ENCODE measurements at regions not wholly inside any gene's neighbourhood (a gene's known extent, or its start where the extent isn't known, plus 50 kb on each side); places are given as distances from the start of the nearest gene placed in this dataset.

- intact Hi-C loops (cut with DNase I), result no loop called here
- ATAC-seq, result no peak
Measured at GRCh38 chr14:76933515-76933914, 95.0 kb downstream of the IRF2BPL start.

GRCh38 chr14:76931631-76932402 is 96.7 kb downstream of the IRF2BPL start:
- no peak for TF ChIP-seq POLR2A (IDR thresholded peaks at IDR 0.05)
- no peak for TF ChIP-seq CTCF (IDR thresholded peaks at IDR 0.05)
- no peak for DNase-seq
- Histone ChIP-seq H3K4me3 (no peak overlapping the region), H3K9me3 (no peaks in the 10 kb centered on the region), H3K27ac (no peak overlapping the region), H3K36me3 (no peaks in the 10 kb centered on the region), H3K27me3 (no peaks in the 10 kb centered on the region), H3K4me1 (peaks cover 0 to 42% (median 20%) of the 10 kb centered on the region in 12 donors)
- intact Hi-C loops (cut with DNase I), result loop anchor here in 1 of 10 donors (1.0 kb wide), 1 partner anchor 7 kb away; no protein-coding TSS in a partner anchor
- no peak for ATAC-seq
- 83 to 87% (median 86%) methylated on average over 9 of the region's 9 CpGs for WGBS, 4 donors

More at GRCh38 chr14:76933515-76933914, 95.0 kb downstream of the IRF2BPL start:
- Histone ChIP-seq H3K9me3 (no peaks in the 10 kb centered on the region), H3K4me1 (peaks cover 2 to 42% (median 20%) of the 10 kb centered on the region in 12 donors), H3K27ac (no peak overlapping the region), H3K36me3 (no peaks in the 10 kb centered on the region), H3K4me3 (no peak overlapping the region), H3K27me3 (no peaks in the 10 kb centered on the region)
- DNase-seq, result no peak
- 84 to 93% (median 88%) methylated on average over 5 of the region's 5 CpGs for WGBS, 4 donors
- TF ChIP-seq CTCF (IDR thresholded peaks at IDR 0.05) (no peak), POLR2A (IDR thresholded peaks at IDR 0.05) (no peak)

GRCh38 chr14:76930549-76930948 is 98.0 kb downstream of the IRF2BPL start:
- ATAC-seq (no peak), DNase-seq (no peak)
- TF ChIP-seq POLR2A (IDR thresholded peaks at IDR 0.05), result no peak
- TF ChIP-seq CTCF (IDR thresholded peaks at IDR 0.05), result no peak
- intact Hi-C loops (cut with DNase I), result no loop called here
- peak overlapping the region in 1 of 12 donors; percentile 56 for H3K27ac ChIP-seq
- H3K9me3 ChIP-seq, result no peaks in the 10 kb centered on the region
- WGBS, 4 donors, result 85 to 97% (median 95%) methylated on average over 9 of the region's 9 CpGs
- H3K36me3 ChIP-seq, result no peaks in the 10 kb centered on the region
- no peak overlapping the region for H3K4me3 ChIP-seq
- no peaks in the 10 kb centered on the region for H3K27me3 ChIP-seq
- H3K4me1 ChIP-seq, result peaks cover 0 to 49% (median 23%) of the 10 kb centered on the region in 12 donors

- no peaks in the 10 kb centered on the region for H3K27me3 ChIP-seq
- H3K9me3 ChIP-seq, result no peaks in the 10 kb centered on the region
- WGBS, 4 donors, result 60 to 69% (median 66%) methylated on average over 8 of the region's 8 CpGs
- peaks cover 0 to 49% (median 25%) of the 10 kb centered on the region in 12 donors for H3K4me1 ChIP-seq
- no peak for TF ChIP-seq POLR2A (IDR thresholded peaks at IDR 0.05)
- no peak for TF ChIP-seq CTCF (IDR thresholded peaks at IDR 0.05)
- no peak overlapping the region for H3K4me3 ChIP-seq
- peak in 2 of 5 donors; percentile 41 to 58 for DNase-seq
- H3K27ac ChIP-seq, result peak overlapping the region in 1 of 12 donors; percentile 56
- intact Hi-C loops (cut with DNase I), result no loop called here
- peak in 3 of 4 donors; percentile 13 to 67 (median 51) for ATAC-seq
- H3K36me3 ChIP-seq, result no peaks in the 10 kb centered on the region
Measured at GRCh38 chr14:76929927-76930326, 98.6 kb downstream of the IRF2BPL start.

Measured in heart left ventricle (tissue), 16 donors.